Osteoblast (primary cell): ENCODE measurements at regions not wholly inside any gene's neighbourhood (a gene's known extent, or its start where the extent isn't known, plus 50 kb on each side); places are given as distances from the start of the nearest gene placed in this dataset.

Experiments used
- DNase-seq: peaks from one replicate; pipeline ENCODE4 v3.0.0; 2011; ENCODE audit warnings: low spot score, mixed read lengths; ENCODE audit not compliant: insufficient read length; ENCODE audit errors: missing footprints
- H2AFZ ChIP-seq: 2 replicates; pipeline ENCODE4 v1.6.0; 2011; ENCODE audit warnings: mild to moderate bottlenecking, low read length
- H3K27ac ChIP-seq: 2 replicates; pipeline ENCODE4 v1.5.1; 2011; ENCODE audit warnings: mild to moderate bottlenecking, low read depth, low read length, moderate library complexity
- H3K27me3 ChIP-seq: 2 replicates; pipeline ENCODE4 v1.6.0; 2012; ENCODE audit warnings: mild to moderate bottlenecking, control low read depth, inconsistent platforms, low read length, moderate library complexity; ENCODE audit not compliant: insufficient read depth
- H3K36me3 ChIP-seq: 2 replicates; pipeline ENCODE4 v1.5.1; 2011; ENCODE audit warnings: mild to moderate bottlenecking, low read length, control low read depth, moderate library complexity; ENCODE audit not compliant: insufficient read depth
- H3K4me1 ChIP-seq: 2 replicates; pipeline ENCODE4 v1.5.1; 2011; ENCODE audit warnings: mild to moderate bottlenecking, low read length, control low read depth, moderate library complexity; ENCODE audit not compliant: insufficient read depth
- H3K4me2 ChIP-seq: 2 replicates; pipeline ENCODE4 v1.6.0; 2011; ENCODE audit warnings: mild to moderate bottlenecking, low read length; ENCODE audit not compliant: insufficient read depth
- H3K4me3 ChIP-seq: fragments of 200-600 bp; sonication (generic); 3 replicates; pipeline ENCODE4 v1.5.1; 2012; ENCODE audit warnings: mild to moderate bottlenecking, low read length, inconsistent platforms; ENCODE audit not compliant: insufficient read depth
- H3K79me2 ChIP-seq: 2 replicates; pipeline ENCODE4 v1.6.0; 2012; ENCODE audit warnings: mild to moderate bottlenecking, low read length, control low read depth, inconsistent platforms; ENCODE audit not compliant: insufficient read depth
- H3K9me3 ChIP-seq: 2 replicates; pipeline ENCODE4 v1.5.1; 2011; ENCODE audit warnings: low read depth, low read length, control low read depth
- H4K20me1 ChIP-seq: 2 replicates; pipeline ENCODE4 v1.6.0; 2012; ENCODE audit warnings: mild to moderate bottlenecking, low read length, control low read depth; ENCODE audit not compliant: insufficient read depth
- CTCF ChIP-seq: IDR thresholded peaks from 2 replicates; pipeline ENCODE4 v1.5.1; 2011; ENCODE audit warnings: mild to moderate bottlenecking, low read depth, low read length, moderate library complexity; ENCODE audit errors: extremely low read depth

DNA sequence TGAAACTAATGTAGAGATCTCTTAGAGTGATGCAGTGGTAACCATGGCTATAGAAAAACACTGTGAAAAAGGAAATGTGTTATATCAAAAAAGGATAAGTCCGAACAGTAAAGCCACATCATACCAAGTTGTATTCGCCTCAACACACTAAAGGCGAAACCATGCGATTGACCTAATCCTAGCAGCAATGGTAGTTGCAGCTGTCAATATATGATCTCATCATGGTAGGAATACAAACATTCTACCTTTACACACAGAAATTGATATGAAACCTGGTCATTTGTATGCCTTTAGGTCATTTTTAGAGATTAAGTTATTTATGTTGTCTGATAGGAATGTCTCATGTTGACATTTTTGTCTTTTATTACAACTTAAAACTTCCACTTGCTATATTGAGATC, 271.9 kb downstream of the SLITRK6 start:
- Histone ChIP-seq H3K4me1 (peaks cover 3% of the 10 kb centered on the region), H3K9me3 (no peaks in the 10 kb centered on the region), H3K4me3 (no peak overlapping the region), H3K4me2 (no peak overlapping the region), H3K27ac (no peak overlapping the region), H4K20me1 (no peaks in the 10 kb centered on the region), H3K27me3 (no peaks in the 10 kb centered on the region), H2AFZ (no peak overlapping the region), H3K36me3 (no peaks in the 10 kb centered on the region), H3K79me2 (no peaks in the 10 kb centered on the region)
- DNase-seq, result no peak
- no peak for TF ChIP-seq CTCF

DNA sequence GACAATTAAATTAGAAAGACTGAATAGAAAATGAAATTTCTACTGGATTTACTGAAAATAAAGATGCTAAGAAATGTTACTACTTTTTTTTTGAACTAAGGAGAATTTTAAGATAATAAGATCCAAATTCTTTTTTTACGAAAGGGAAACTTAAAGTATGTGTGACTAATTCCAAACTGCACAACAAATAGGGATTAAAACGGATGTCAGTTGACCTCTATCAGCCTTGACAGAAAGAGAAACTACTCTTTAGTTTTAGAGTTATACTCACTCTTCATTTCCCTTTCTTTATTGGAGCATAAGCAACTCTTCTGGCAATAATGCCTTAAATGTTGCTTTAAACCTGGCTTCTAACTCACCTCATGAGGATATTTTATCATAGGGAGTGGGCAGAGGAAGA, 273.8 kb downstream of the SLITRK6 start:
- H3K9me3 ChIP-seq, result no peaks in the 10 kb centered on the region
- no peak overlapping the region for H2AFZ ChIP-seq
- H3K4me1 ChIP-seq, result peaks cover 3% of the 10 kb centered on the region
- no peaks in the 10 kb centered on the region for H3K36me3 ChIP-seq
- no peaks in the 10 kb centered on the region for H3K79me2 ChIP-seq
- H3K27me3 ChIP-seq, result no peaks in the 10 kb centered on the region
- H3K27ac ChIP-seq, result no peak overlapping the region
- no peak for TF ChIP-seq CTCF
- no peak overlapping the region for H3K4me3 ChIP-seq
- no peak overlapping the region for H3K4me2 ChIP-seq
- H4K20me1 ChIP-seq, result no peaks in the 10 kb centered on the region
- no peak for DNase-seq

DNA sequence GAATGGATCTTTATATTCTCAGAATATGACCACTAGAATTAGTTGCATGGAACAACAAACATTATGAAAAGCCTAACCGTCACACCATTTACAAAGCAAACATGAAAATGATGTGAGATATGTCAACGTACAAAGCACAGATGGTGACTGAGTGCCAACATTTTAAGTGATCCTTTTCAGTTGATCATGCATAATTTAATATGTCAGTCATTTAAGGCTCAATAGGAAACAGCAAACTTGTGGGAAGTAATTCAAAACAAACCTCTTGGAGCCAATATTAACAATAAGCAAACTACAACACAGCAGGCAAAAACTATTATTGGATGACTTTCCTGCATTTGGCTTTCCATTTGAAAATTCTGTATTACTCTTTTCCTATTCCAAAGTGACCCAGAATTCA, 277.6 kb downstream of the SLITRK6 start:
- no peak overlapping the region for H2AFZ ChIP-seq
- no peaks in the 10 kb centered on the region for H3K27me3 ChIP-seq
- DNase-seq, result no peak
- H3K27ac ChIP-seq, result no peak overlapping the region
- no peak overlapping the region for H3K4me2 ChIP-seq
- no peaks in the 10 kb centered on the region for H3K79me2 ChIP-seq
- no peak for TF ChIP-seq CTCF
- H3K4me1 ChIP-seq, result no peaks in the 10 kb centered on the region
- H4K20me1 ChIP-seq, result no peaks in the 10 kb centered on the region
- no peak overlapping the region for H3K4me3 ChIP-seq
- H3K9me3 ChIP-seq, result no peaks in the 10 kb centered on the region
- H3K36me3 ChIP-seq, result no peaks in the 10 kb centered on the region

DNA sequence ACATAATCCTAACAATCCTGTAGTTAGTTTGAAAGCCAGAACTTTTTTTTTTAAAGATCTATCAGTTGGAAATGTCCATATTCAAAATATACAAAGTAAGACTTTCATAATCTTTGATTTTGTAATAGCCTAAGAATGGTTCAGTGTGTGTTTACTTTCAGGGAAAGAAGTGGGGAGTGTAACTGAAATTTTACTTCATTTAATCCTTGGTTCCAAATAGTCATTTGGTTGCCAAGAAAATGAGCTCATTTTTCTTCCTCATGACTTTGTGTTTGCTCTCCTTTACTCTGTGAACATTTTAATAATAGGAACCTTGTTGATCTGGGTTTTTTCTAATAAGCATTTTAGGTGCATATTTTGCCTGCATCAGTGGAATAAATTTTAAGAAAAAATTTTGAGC, 278.8 kb downstream of the SLITRK6 start:
- Histone ChIP-seq H3K4me1 (no peaks in the 10 kb centered on the region), H4K20me1 (no peaks in the 10 kb centered on the region), H2AFZ (no peak overlapping the region), H3K79me2 (no peaks in the 10 kb centered on the region), H3K4me2 (no peak overlapping the region), H3K27me3 (no peaks in the 10 kb centered on the region), H3K36me3 (no peaks in the 10 kb centered on the region), H3K4me3 (no peak overlapping the region), H3K27ac (no peak overlapping the region), H3K9me3 (no peaks in the 10 kb centered on the region)
- TF ChIP-seq CTCF, result no peak
- DNase-seq, result no peak
